IMR-90 (cell line): ENCODE measurements at regions not wholly inside any gene's neighbourhood (a gene's known extent, or its start where the extent isn't known, plus 50 kb on each side); places are given as distances from the start of the nearest gene placed in this dataset.

Experiments
- BHLHE40 ChIP-seq: fragments of 150-350 bp; IDR thresholded peaks from 2 replicates; pipeline ENCODE4 v1.6.1; 2016; ENCODE audit warnings: mild to moderate bottlenecking, low read depth, low read length
- CEBPB ChIP-seq: IDR thresholded peaks from 2 replicates; pipeline ENCODE4 v1.6.1; 2012; ENCODE audit warnings: low read depth, low read length, improper control_type of control experiment
- MAFK ChIP-seq: IDR thresholded peaks from 2 replicates; pipeline ENCODE4 v1.6.1; 2012; ENCODE audit warnings: low read depth, low read length, improper control_type of control experiment
- MAZ ChIP-seq: IDR thresholded peaks from 2 replicates; pipeline ENCODE4 v1.6.1; 2012; ENCODE audit warnings: low read depth, mild to moderate bottlenecking, low read length, improper control_type of control experiment, moderate library complexity, borderline replicate concordance
- MXI1 ChIP-seq: IDR thresholded peaks from 2 replicates; pipeline ENCODE4 v1.6.1; 2012; ENCODE audit warnings: low read depth, mild to moderate bottlenecking, low read length, moderate library complexity, borderline replicate concordance
- NFE2L2 ChIP-seq: fragments of 150-350 bp; IDR thresholded peaks from 2 replicates; pipeline ENCODE4 v1.6.1; 2016; ENCODE audit warnings: low read depth, mild to moderate bottlenecking, low read length
- POLR2A ChIP-seq: IDR thresholded peaks from 2 replicates; pipeline ENCODE4 v1.6.1; 2012; ENCODE audit warnings: mild to moderate bottlenecking, low read depth, low read length
- RAD21 ChIP-seq: IDR thresholded peaks from 2 replicates; pipeline ENCODE4 v1.6.1; 2012; ENCODE audit warnings: low read length, improper control_type of control experiment
- RCOR1 ChIP-seq: IDR thresholded peaks from 2 replicates; pipeline ENCODE4 v1.6.1; 2012; ENCODE audit warnings: mild to moderate bottlenecking, low read length, improper control_type of control experiment; ENCODE audit not compliant: insufficient replicate concordance
- RFX5 ChIP-seq: IDR thresholded peaks from 2 replicates; pipeline ENCODE4 v1.8.0; 2012; ENCODE audit warnings: low read depth, mild to moderate bottlenecking, low read length, moderate library complexity
- TF ChIP-seq, protein P1 (sequence below): conservative IDR thresholded peaks from 2 replicates; pipeline ENCODE4 v1.5.1; 2012; ENCODE audit warnings: mild to moderate bottlenecking, low read depth, low read length, improper control_type of control experiment
- TF ChIP-seq, protein P2 (sequence below): fragments of 150-350 bp; IDR thresholded peaks from 2 replicates; pipeline ENCODE4 v1.6.1; 2017; ENCODE audit warnings: mild to moderate bottlenecking, antibody characterized with exemption, low read length, low read depth

DNA sequence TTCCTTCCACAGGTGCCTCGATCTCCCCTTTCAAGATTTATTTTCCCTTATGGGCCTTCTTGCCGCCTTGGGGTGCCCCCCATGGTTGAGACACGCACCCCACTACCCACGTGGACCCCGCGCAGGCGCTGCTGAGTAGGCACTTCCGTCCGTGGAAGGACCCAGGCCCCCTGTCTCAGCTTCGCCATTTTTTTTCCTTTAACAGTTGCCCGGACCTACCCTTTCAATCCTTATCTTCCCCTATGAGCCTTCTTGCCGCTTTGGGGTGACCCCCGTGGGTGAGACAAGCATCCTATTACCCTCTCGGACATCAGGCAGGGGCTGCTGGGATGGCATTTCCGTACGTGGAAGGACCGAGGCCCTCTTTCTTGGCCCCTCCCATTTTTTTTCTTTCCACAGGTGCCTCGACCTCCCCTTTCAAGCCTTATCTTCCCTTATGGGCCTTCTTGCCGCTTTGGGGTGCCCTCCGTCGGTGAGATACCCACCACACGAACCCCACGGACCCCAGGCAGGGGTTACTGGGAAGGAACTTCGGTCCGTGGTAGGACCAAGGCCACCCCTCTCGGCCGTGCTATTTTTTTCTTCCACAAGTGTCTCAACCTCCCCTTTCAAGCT lies 268.2 kb downstream of the ALG10 start:
- TF ChIP-seq, protein P1, sequence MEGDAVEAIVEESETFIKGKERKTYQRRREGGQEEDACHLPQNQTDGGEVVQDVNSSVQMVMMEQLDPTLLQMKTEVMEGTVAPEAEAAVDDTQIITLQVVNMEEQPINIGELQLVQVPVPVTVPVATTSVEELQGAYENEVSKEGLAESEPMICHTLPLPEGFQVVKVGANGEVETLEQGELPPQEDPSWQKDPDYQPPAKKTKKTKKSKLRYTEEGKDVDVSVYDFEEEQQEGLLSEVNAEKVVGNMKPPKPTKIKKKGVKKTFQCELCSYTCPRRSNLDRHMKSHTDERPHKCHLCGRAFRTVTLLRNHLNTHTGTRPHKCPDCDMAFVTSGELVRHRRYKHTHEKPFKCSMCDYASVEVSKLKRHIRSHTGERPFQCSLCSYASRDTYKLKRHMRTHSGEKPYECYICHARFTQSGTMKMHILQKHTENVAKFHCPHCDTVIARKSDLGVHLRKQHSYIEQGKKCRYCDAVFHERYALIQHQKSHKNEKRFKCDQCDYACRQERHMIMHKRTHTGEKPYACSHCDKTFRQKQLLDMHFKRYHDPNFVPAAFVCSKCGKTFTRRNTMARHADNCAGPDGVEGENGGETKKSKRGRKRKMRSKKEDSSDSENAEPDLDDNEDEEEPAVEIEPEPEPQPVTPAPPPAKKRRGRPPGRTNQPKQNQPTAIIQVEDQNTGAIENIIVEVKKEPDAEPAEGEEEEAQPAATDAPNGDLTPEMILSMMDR = no peak
- TF ChIP-seq RCOR1 (no peak), POLR2A (no peak), NFE2L2 (no peak), CEBPB (no peak), MAZ (no peak), MAFK (no peak), BHLHE40 (no peak), RAD21 (no peak), MXI1 (no peak), RFX5 (no peak)
- TF ChIP-seq, protein P2, sequence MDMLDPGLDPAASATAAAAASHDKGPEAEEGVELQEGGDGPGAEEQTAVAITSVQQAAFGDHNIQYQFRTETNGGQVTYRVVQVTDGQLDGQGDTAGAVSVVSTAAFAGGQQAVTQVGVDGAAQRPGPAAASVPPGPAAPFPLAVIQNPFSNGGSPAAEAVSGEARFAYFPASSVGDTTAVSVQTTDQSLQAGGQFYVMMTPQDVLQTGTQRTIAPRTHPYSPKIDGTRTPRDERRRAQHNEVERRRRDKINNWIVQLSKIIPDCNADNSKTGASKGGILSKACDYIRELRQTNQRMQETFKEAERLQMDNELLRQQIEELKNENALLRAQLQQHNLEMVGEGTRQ = no peak
